Retinal pigment epithelial cell (primary cell): ENCODE measurements at regions not wholly inside any gene's neighbourhood (a gene's known extent, or its start where the extent isn't known, plus 50 kb on each side); places are given as distances from the start of the nearest gene placed in this dataset.

Experiments used
- DNase-seq: peaks from one replicate; pipeline ENCODE4 v3.0.0-alpha.2; 2010; ENCODE audit warnings: low read depth
- H3K4me3 ChIP-seq: 2 replicates; pipeline ENCODE4 v1.5.1; 2011; ENCODE audit warnings: mild to moderate bottlenecking, low read length, control low read depth, moderate library complexity
- TF ChIP-seq, protein P1 (sequence below): conservative IDR thresholded peaks from 2 replicates; pipeline ENCODE4 v1.5.1; 2011; ENCODE audit warnings: low read depth, low read length, control low read depth, inconsistent platforms

DNA sequence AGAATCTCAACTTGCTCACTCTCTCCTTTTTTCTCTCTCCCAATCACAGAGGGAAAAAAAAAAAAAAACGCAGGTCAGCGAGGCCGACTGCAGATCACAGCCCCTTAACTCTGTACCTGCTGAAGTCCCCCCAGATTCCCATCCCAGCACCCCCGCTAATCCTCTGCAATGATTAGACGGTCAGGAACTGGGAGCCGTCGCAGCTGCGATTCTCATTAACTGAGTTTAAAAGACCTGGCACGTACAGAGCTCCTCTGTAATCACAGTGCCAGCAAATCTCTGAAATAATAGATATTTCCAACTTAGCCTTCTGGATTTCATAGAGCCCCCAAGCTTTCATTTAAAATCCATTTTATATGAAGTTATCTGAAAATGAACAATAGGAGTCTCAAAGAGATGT is 84.4 kb downstream of the ANKRD60 start:
- TF ChIP-seq, protein P1, sequence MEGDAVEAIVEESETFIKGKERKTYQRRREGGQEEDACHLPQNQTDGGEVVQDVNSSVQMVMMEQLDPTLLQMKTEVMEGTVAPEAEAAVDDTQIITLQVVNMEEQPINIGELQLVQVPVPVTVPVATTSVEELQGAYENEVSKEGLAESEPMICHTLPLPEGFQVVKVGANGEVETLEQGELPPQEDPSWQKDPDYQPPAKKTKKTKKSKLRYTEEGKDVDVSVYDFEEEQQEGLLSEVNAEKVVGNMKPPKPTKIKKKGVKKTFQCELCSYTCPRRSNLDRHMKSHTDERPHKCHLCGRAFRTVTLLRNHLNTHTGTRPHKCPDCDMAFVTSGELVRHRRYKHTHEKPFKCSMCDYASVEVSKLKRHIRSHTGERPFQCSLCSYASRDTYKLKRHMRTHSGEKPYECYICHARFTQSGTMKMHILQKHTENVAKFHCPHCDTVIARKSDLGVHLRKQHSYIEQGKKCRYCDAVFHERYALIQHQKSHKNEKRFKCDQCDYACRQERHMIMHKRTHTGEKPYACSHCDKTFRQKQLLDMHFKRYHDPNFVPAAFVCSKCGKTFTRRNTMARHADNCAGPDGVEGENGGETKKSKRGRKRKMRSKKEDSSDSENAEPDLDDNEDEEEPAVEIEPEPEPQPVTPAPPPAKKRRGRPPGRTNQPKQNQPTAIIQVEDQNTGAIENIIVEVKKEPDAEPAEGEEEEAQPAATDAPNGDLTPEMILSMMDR = no peak
- H3K4me3 ChIP-seq = no peak overlapping the region
- DNase-seq = no peak

GRCh38 chr20:58143531-58143930 is 84.9 kb downstream of the ANKRD60 start:
- no peak overlapping the region for H3K4me3 ChIP-seq
- TF ChIP-seq, protein P1 = no peak
- no peak for DNase-seq

- TF ChIP-seq, protein P1 = no peak
- no peak for DNase-seq
Observed at GRCh38 chr20:58142843-58143185, 85.6 kb downstream of the ANKRD60 start.

GRCh38 chr20:58141971-58142842 is 86.2 kb downstream of the ANKRD60 start:
- no peak for DNase-seq
- TF ChIP-seq, protein P1 = no peak
- H3K4me3 ChIP-seq = no peak overlapping the region

More at GRCh38 chr20:58142843-58143185, 85.6 kb downstream of the ANKRD60 start:
- no peak overlapping the region for H3K4me3 ChIP-seq

- DNase-seq = no peak
- TF ChIP-seq, protein P1 = no peak
- no peak overlapping the region for H3K4me3 ChIP-seq
Observed at GRCh38 chr20:58141496-58141895, 87.0 kb downstream of the ANKRD60 start.

DNA sequence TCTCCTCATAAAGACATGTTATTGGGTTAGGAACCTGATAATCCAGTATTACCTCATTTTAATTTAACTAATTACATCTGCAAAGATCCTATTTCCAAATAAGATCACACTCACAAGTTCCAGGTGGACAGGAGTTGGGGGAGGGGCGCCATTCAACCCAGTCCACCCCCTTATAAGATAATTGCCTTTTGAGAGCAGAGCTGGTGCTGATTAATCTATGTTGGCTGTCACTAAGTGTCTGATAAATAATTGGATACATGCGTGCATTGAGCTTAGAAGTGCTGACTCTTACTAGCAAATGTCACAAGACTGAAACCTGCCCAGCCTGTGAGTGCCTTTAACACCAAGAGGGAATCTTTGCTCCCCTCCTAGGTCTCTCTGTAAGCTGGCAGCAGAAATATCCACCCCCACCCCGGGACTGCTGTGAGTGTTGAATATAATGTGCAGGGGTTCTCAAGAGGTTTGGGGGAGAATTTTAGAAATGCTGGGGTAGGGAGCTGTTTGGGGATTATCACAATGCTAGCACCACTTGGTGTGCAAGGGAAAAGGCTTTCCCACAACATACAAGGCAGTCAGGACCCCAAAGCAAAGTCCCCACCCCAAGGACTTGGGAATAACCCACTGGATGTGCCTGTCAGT is 87.5 kb downstream of the ANKRD60 start:
- no peak for DNase-seq
- H3K4me3 ChIP-seq = no peak overlapping the region
- TF ChIP-seq, protein P1 = no peak
